T-cell (primary cell): ENCODE measurements at regions not wholly inside any gene's neighbourhood (a gene's known extent, or its start where the extent isn't known, plus 50 kb on each side); places are given as distances from the start of the nearest gene placed in this dataset.

Experiments
- ATAC-seq, 4 experiments: fragments of 200-7000 bp in 3 of 4; fragments of 150-1000 bp in 1 of 4; cut with Tn5 transposase; replicated peaks in 1 of 4; 1 replicate in 3 of 4; 2 replicates in 1 of 4; pipeline ENCODE4 v1.10.0; 2021; ENCODE audit warnings: moderate library complexity in 3 of 4, mild to moderate bottlenecking in 2 of 4, moderate number of reproducible peaks in 1 of 4
- CTCF ChIA-PET, 2 donors: fragments of 300-600 bp; sonication (Branson Sonifier 250); formaldehyde crosslinking; loops; one replicate each; lab custom pipeline; 2022; ENCODE audit warnings: antibody characterized with exemption in 2 of 2; lab: Charles Lee
- POLR2A ChIA-PET, 2 donors: fragments of 300-600 bp; sonication (Branson Sonifier 250); formaldehyde crosslinking; loops; one replicate each; lab custom pipeline; 2022; ENCODE audit warnings: antibody characterized with exemption in 2 of 2; lab: Charles Lee
- DNase-seq, 35 experiments: peaks; one replicate each; pipeline versions ENCODE4 v3.0.0 to v3.0.0-alpha.2; 2013 to 2023
- H3K27ac ChIP-seq: one replicate; pipeline ENCODE4 v1.5.1; 2013; ENCODE audit warnings: low read length
- H3K27me3 ChIP-seq, 2 experiments: replicated peaks in 1 of 2; 1 replicate in 1 of 2; 2 replicates in 1 of 2; pipeline versions ENCODE4 v1.6.1 to v1.7.0; 2013; ENCODE audit warnings: low read length in 1 of 2, mixed read lengths in 1 of 2; ENCODE audit not compliant: control insufficient read depth in 2 of 2, insufficient read depth in 2 of 2; ENCODE audit errors: extremely low read depth in 1 of 2
- H3K36me3 ChIP-seq, 2 donors: 1 replicate in 1 of 2; 2 replicates in 1 of 2; pipeline versions ENCODE4 v1.6.1 to v1.7.0; 2013; ENCODE audit warnings: low read length in 1 of 2; ENCODE audit not compliant: control insufficient read depth in 2 of 2, insufficient read depth in 1 of 2; ENCODE audit errors: extremely low read depth in 1 of 2
- H3K4me1 ChIP-seq, 2 experiments: 1 replicate in 1 of 2; 2 replicates in 1 of 2; pipeline versions ENCODE4 v1.6.1 to v1.7.0; 2013; ENCODE audit warnings: low read length in 2 of 2, mixed read lengths in 1 of 2; ENCODE audit not compliant: insufficient read depth in 2 of 2, control insufficient read depth in 1 of 2; ENCODE audit errors: extremely low read depth in 1 of 2
- H3K4me3 ChIP-seq, 2 donors: 1 replicate in 1 of 2; 2 replicates in 1 of 2; pipeline versions ENCODE4 v1.5.1 to v1.7.0; 2013; ENCODE audit warnings: mild to moderate bottlenecking in 2 of 2, low read length in 1 of 2, moderate library complexity in 1 of 2; ENCODE audit not compliant: control insufficient read depth in 1 of 2; ENCODE audit errors: extremely low read depth in 1 of 2
- H3K9me3 ChIP-seq: 2 replicates; pipeline ENCODE4 v1.7.0; 2013
- H3K27ac Mint-ChIP-seq, 2 donors: one replicate each; pipeline ENCODE4 v1.8.0; 2020 to 2021; ENCODE audit warnings: mild to moderate bottlenecking in 2 of 2, mixed read lengths in 2 of 2
- H3K27me3 Mint-ChIP-seq, 2 donors: one replicate each; pipeline ENCODE4 v1.8.0; 2021 to 2022; ENCODE audit warnings: mixed read lengths in 2 of 2
- H3K36me3 Mint-ChIP-seq: one replicate; pipeline ENCODE4 v1.8.0; 2021; ENCODE audit warnings: mixed read lengths
- H3K4me1 Mint-ChIP-seq, 3 donors: one replicate each; pipeline ENCODE4 v1.8.0; 2020 to 2022; ENCODE audit warnings: mixed read lengths in 3 of 3, mild to moderate bottlenecking in 1 of 3
- H3K4me3 Mint-ChIP-seq, 3 donors: one replicate each; pipeline ENCODE4 v1.8.0; 2020 to 2022; ENCODE audit warnings: mild to moderate bottlenecking in 3 of 3, mixed read lengths in 3 of 3, moderate library complexity in 3 of 3
- H3K9me3 Mint-ChIP-seq, 3 donors: one replicate each; pipeline ENCODE4 v1.8.0; 2020 to 2022; ENCODE audit warnings: mixed read lengths in 3 of 3
- WGBS: methylation state at CpG from one replicate; pipeline ENCODE4 v1.1.5; 2013; ENCODE audit warnings: missing lambda C conversion rate; ENCODE audit not compliant: insufficient coverage; 5-methylcytosine and 5-hydroxymethylcytosine counted together

DNA sequence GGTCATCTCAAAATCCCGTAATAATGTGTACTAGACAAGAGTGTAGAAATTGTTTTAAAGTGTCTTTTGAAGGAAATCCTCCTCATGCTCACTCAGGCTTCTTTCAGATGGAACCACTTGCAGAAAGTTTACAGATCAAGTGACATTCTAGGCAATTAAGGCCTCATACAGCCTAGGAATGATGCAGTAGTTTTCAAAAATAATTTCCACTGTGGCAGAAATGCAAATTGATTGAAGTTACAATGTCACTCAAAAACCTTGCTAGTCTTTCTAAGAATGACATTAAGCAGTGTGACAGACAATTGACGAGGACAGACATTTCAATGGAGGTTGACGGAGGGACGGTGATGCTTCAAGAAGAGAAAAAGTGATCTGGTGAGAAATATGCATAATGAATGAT lies 53.5 kb upstream of the CDH8 start:
- ChIA-PET CTCF (no interaction called here), POLR2A (no interaction called here)
- H3K27me3 Mint-ChIP-seq = no peaks in the 10 kb centered on the region
- no peak for ATAC-seq
- H3K9me3 Mint-ChIP-seq = peaks cover 9 to 17% (median 16%) of the 10 kb centered on the region in 3 donors
- H3K4me1 ChIP-seq = no peaks in the 10 kb centered on the region
- no peaks in the 10 kb centered on the region for H3K9me3 ChIP-seq
- WGBS = no CpG with 5 or more reads among the region's 4 CpGs
- no peak overlapping the region for H3K4me3 Mint-ChIP-seq
- H3K4me3 ChIP-seq = no peak overlapping the region
- H3K27ac Mint-ChIP-seq = no peak overlapping the region
- no peaks in the 10 kb centered on the region for H3K36me3 ChIP-seq
- H3K4me1 Mint-ChIP-seq = no peaks in the 10 kb centered on the region
- H3K27ac ChIP-seq = no peak overlapping the region
- no peaks in the 10 kb centered on the region for H3K27me3 ChIP-seq
- no peaks in the 10 kb centered on the region for H3K36me3 Mint-ChIP-seq
- no peak for DNase-seq

DNA sequence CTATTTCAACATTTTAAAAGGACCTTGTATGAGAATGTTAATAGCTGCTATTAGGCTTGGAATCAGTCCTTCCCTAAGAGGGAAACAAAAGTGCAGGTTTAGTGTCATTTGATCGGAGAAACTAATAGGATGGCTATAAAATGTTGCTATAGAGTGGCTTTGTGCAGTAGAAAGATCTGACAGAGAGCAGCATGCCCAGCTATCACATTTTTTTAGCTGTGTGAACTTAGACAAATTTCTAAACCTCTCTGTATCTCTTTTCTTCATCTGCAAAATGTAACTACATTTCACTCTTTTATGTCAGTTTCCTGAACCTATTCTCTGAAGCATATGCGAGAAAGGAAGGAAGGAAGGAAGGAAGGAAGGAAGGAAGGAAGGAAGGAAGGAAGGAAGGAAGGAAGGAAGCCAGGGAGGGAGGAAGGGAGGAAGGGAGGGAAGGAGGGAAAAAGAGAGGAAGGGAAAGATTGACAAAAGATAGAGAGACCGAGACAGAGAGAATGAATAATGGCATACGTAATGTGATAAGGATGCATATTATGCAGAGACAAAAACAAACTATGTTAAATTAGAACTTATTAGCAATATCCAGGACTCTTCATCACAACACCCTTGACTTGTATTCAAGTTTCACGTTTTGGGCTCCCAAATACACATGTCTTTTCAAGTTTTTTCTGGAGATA lies 52.6 kb upstream of the CDH8 start:
- Histone ChIP-seq H3K4me1 (no peaks in the 10 kb centered on the region), H3K27me3 (no peaks in the 10 kb centered on the region), H3K27ac (no peak overlapping the region), H3K4me3 (no peak overlapping the region), H3K36me3 (no peaks in the 10 kb centered on the region), H3K9me3 (no peaks in the 10 kb centered on the region)
- Mint-ChIP-seq H3K36me3 (no peaks in the 10 kb centered on the region), H3K4me1 (no peaks in the 10 kb centered on the region), H3K4me3 (no peak overlapping the region), H3K9me3 (peaks cover 11 to 18% (median 16%) of the 10 kb centered on the region in 3 donors), H3K27ac (no peak overlapping the region), H3K27me3 (no peaks in the 10 kb centered on the region)
- WGBS = 100% methylated on average over 1 of the region's 5 CpGs
- CTCF ChIA-PET = no interaction called here
- no peak for ATAC-seq
- POLR2A ChIA-PET = no interaction called here
- DNase-seq = no peak
